ENCODE measurements at regions not wholly inside any gene's neighbourhood (a gene's known extent, or its start where the extent isn't known, plus 50 kb on each side); places are given as distances from the start of the nearest gene placed in this dataset.

- Mint-ChIP-seq H3K4me3 (no peak overlapping the region), H3K4me1 (ENCODE audit: low read depth) (peaks cover 14% of the 10 kb centered on the region), H3K27ac (no peak overlapping the region), H3K36me3 (ENCODE audit: low read depth) (no peaks in the 10 kb centered on the region), H3K9me3 (peaks cover 9% of the 10 kb centered on the region), H3K27me3 (peaks cover 20% of the 10 kb centered on the region)
- intact Hi-C loops (cut with micrococcal nuclease), result no loop called here
Measured at GRCh38 chr14:65278589-65278988, 133.9 kb upstream of the FUT8 start.

- no peaks in the 10 kb centered on the region for H3K36me3 Mint-ChIP-seq (ENCODE audit: low read depth)
- peaks cover 19% of the 10 kb centered on the region for H3K27me3 Mint-ChIP-seq
- intact Hi-C loops (cut with micrococcal nuclease), result no loop called here
- H3K27ac Mint-ChIP-seq, result no peak overlapping the region
- H3K4me1 Mint-ChIP-seq (ENCODE audit: low read depth), result peaks cover 14% of the 10 kb centered on the region
- no peak overlapping the region for H3K4me3 Mint-ChIP-seq
- peaks cover 9% of the 10 kb centered on the region for H3K9me3 Mint-ChIP-seq
Measured at GRCh38 chr14:65279510-65279909, 133.0 kb upstream of the FUT8 start.

- peaks cover 14% of the 10 kb centered on the region for H3K4me1 Mint-ChIP-seq (ENCODE audit: low read depth)
- no peak overlapping the region for H3K27ac Mint-ChIP-seq
- H3K36me3 Mint-ChIP-seq (ENCODE audit: low read depth), result no peaks in the 10 kb centered on the region
- no peak overlapping the region for H3K4me3 Mint-ChIP-seq
- intact Hi-C loops (cut with micrococcal nuclease), result no loop called here
- H3K9me3 Mint-ChIP-seq, result peaks cover 9% of the 10 kb centered on the region
- H3K27me3 Mint-ChIP-seq, result peaks cover 19% of the 10 kb centered on the region
Measured at GRCh38 chr14:65279958-65280357, 132.6 kb upstream of the FUT8 start.

GRCh38 chr14:65280653-65281052 lies 131.9 kb upstream of the FUT8 start:
- Mint-ChIP-seq H3K4me1 (ENCODE audit: low read depth) (peaks cover 14% of the 10 kb centered on the region), H3K9me3 (peaks cover 9% of the 10 kb centered on the region), H3K36me3 (ENCODE audit: low read depth) (no peaks in the 10 kb centered on the region), H3K27me3 (peaks cover 19% of the 10 kb centered on the region), H3K27ac (no peak overlapping the region), H3K4me3 (no peak overlapping the region)
- intact Hi-C loops (cut with micrococcal nuclease), result no loop called here

GRCh38 chr14:65281991-65282895 lies 130.3 kb upstream of the FUT8 start:
- Mint-ChIP-seq H3K27ac (no peak overlapping the region), H3K36me3 (ENCODE audit: low read depth) (no peaks in the 10 kb centered on the region), H3K9me3 (peaks cover 9% of the 10 kb centered on the region), H3K27me3 (peaks cover 19% of the 10 kb centered on the region), H3K4me3 (peak overlapping the region; percentile 53), H3K4me1 (ENCODE audit: low read depth) (peaks cover 14% of the 10 kb centered on the region)
- intact Hi-C loops (cut with micrococcal nuclease), result no loop called here

GRCh38 chr14:65282896-65283253 lies 129.7 kb upstream of the FUT8 start:
- Mint-ChIP-seq H3K27me3 (peaks cover 25% of the 10 kb centered on the region), H3K4me1 (ENCODE audit: low read depth) (peaks cover 20% of the 10 kb centered on the region), H3K27ac (no peak overlapping the region), H3K4me3 (no peak overlapping the region), H3K36me3 (ENCODE audit: low read depth) (no peaks in the 10 kb centered on the region), H3K9me3 (peaks cover 9% of the 10 kb centered on the region)
- intact Hi-C loops (cut with micrococcal nuclease), result no loop called here

GRCh38 chr14:65286443-65286842 lies 126.1 kb upstream of the FUT8 start:
- H3K4me1 Mint-ChIP-seq (ENCODE audit: low read depth), result peaks cover 27% of the 10 kb centered on the region
- H3K36me3 Mint-ChIP-seq (ENCODE audit: low read depth), result no peaks in the 10 kb centered on the region
- no peak overlapping the region for H3K4me3 Mint-ChIP-seq
- intact Hi-C loops (cut with micrococcal nuclease), result no loop called here
- no peak overlapping the region for H3K27ac Mint-ChIP-seq
- H3K9me3 Mint-ChIP-seq, result no peaks in the 10 kb centered on the region
- peaks cover 30% of the 10 kb centered on the region for H3K27me3 Mint-ChIP-seq

GRCh38 chr14:65287264-65288131 lies 125.0 kb upstream of the FUT8 start:
- H3K9me3 Mint-ChIP-seq, result no peaks in the 10 kb centered on the region
- H3K27ac Mint-ChIP-seq, result no peak overlapping the region
- peaks cover 24% of the 10 kb centered on the region for H3K27me3 Mint-ChIP-seq
- H3K4me3 Mint-ChIP-seq, result no peak overlapping the region
- peaks cover 24% of the 10 kb centered on the region for H3K4me1 Mint-ChIP-seq (ENCODE audit: low read depth)
- no peaks in the 10 kb centered on the region for H3K36me3 Mint-ChIP-seq (ENCODE audit: low read depth)
- intact Hi-C loops (cut with micrococcal nuclease), result no loop called here

- no peak overlapping the region for H3K4me3 Mint-ChIP-seq
- no peak overlapping the region for H3K27ac Mint-ChIP-seq
- H3K36me3 Mint-ChIP-seq (ENCODE audit: low read depth), result no peaks in the 10 kb centered on the region
- intact Hi-C loops (cut with micrococcal nuclease), result no loop called here
- peaks cover 24% of the 10 kb centered on the region for H3K27me3 Mint-ChIP-seq
- no peaks in the 10 kb centered on the region for H3K9me3 Mint-ChIP-seq
- H3K4me1 Mint-ChIP-seq (ENCODE audit: low read depth), result peaks cover 19% of the 10 kb centered on the region
Measured at GRCh38 chr14:65290830-65291229, 121.7 kb upstream of the FUT8 start.

GRCh38 chr14:65291531-65291930 lies 121.0 kb upstream of the FUT8 start:
- Mint-ChIP-seq H3K4me3 (no peak overlapping the region), H3K9me3 (no peaks in the 10 kb centered on the region)

GRCh38 chr14:65294816-65295215 lies 117.7 kb upstream of the FUT8 start:
- no peak overlapping the region for H3K27ac Mint-ChIP-seq
- intact Hi-C loops (cut with micrococcal nuclease), result no loop called here
- peaks cover 12% of the 10 kb centered on the region for H3K4me1 Mint-ChIP-seq (ENCODE audit: low read depth)
- peaks cover 19% of the 10 kb centered on the region for H3K27me3 Mint-ChIP-seq
- H3K9me3 Mint-ChIP-seq, result no peaks in the 10 kb centered on the region
- no peak overlapping the region for H3K4me3 Mint-ChIP-seq
- H3K36me3 Mint-ChIP-seq (ENCODE audit: low read depth), result no peaks in the 10 kb centered on the region

More at GRCh38 chr14:65291531-65291930, 121.0 kb upstream of the FUT8 start:
- Mint-ChIP-seq H3K36me3 (ENCODE audit: low read depth) (no peaks in the 10 kb centered on the region), H3K4me1 (ENCODE audit: low read depth) (peaks cover 19% of the 10 kb centered on the region), H3K27me3 (peaks cover 25% of the 10 kb centered on the region), H3K27ac (no peak overlapping the region)
- intact Hi-C loops (cut with micrococcal nuclease), result no loop called here

GRCh38 chr14:65296402-65296801 lies 116.1 kb upstream of the FUT8 start:
- Mint-ChIP-seq H3K4me1 (ENCODE audit: low read depth) (peaks cover 6% of the 10 kb centered on the region), H3K4me3 (no peak overlapping the region), H3K27ac (no peak overlapping the region), H3K36me3 (ENCODE audit: low read depth) (no peaks in the 10 kb centered on the region), H3K9me3 (no peaks in the 10 kb centered on the region), H3K27me3 (peaks cover 18% of the 10 kb centered on the region)
- intact Hi-C loops (cut with micrococcal nuclease), result no loop called here

- H3K27me3 Mint-ChIP-seq, result peaks cover 18% of the 10 kb centered on the region
- peaks cover 1% of the 10 kb centered on the region for H3K4me1 Mint-ChIP-seq (ENCODE audit: low read depth)
- no peak overlapping the region for H3K4me3 Mint-ChIP-seq
- H3K27ac Mint-ChIP-seq, result no peak overlapping the region
- H3K9me3 Mint-ChIP-seq, result no peaks in the 10 kb centered on the region
- intact Hi-C loops (cut with micrococcal nuclease), result no loop called here
- H3K36me3 Mint-ChIP-seq (ENCODE audit: low read depth), result no peaks in the 10 kb centered on the region
Measured at GRCh38 chr14:65296876-65297275, 115.7 kb upstream of the FUT8 start.

- Mint-ChIP-seq H3K27ac (no peak overlapping the region), H3K4me1 (ENCODE audit: low read depth) (no peaks in the 10 kb centered on the region), H3K27me3 (peaks cover 25% of the 10 kb centered on the region), H3K36me3 (ENCODE audit: low read depth) (no peaks in the 10 kb centered on the region), H3K9me3 (no peaks in the 10 kb centered on the region), H3K4me3 (no peak overlapping the region)
- intact Hi-C loops (cut with micrococcal nuclease), result no loop called here
Measured at GRCh38 chr14:65297744-65298143, 114.8 kb upstream of the FUT8 start.

All from dendritic cell treated with granulocyte-macrophage colony-stimulating factor and Interleukin-4, amounts not matched to agents 40 ng/mL and 50 ng/mL, for 4 days (primary cell).